Ammon's horn (tissue), 1 donor: ENCODE measurements at regions not wholly inside any gene's neighbourhood (a gene's known extent, or its start where the extent isn't known, plus 50 kb on each side); places are given as distances from the start of the nearest gene placed in this dataset.

Experiments used
- DNase-seq: peaks from one replicate; pipeline ENCODE4 v3.0.0-alpha.2; 2016; ENCODE audit warnings: low spot score

DNA sequence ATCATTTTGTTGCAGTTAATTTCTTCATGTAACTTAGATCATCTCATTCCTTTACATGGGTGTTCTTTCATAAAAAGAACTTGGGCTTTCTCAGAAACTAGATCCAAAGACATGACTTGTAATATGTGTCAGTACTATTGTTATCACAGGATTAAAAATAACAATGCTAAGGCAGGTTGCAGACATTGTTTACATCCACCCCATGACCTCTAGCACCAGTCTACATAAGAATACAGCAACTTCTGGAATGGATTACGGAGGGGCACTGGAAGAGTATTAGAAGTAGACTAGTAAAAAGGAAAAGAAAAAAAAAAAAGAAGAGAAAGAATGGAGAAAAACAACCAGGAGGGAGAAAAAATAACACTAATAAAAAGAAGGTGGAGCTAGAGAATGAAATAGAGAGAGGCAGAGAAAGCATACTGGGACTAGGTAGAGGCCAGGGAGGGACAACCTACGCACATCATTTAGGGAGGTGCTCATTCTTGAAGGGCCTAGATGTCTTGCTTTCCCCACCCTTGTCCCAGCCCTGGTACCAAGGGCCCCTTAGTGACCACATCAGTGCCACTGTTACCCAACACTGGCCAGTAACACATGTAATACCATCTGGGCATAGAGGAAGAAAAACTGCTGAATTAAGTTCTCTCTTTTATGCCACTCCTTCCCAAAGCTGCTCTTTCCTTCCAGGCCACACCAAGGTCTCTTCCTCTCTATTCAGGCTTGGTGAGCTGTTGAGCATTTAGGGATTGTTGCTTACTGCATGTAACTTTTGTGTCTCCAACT, 70.6 kb upstream of the KLF7 start:
- DNase-seq = no peak

DNA sequence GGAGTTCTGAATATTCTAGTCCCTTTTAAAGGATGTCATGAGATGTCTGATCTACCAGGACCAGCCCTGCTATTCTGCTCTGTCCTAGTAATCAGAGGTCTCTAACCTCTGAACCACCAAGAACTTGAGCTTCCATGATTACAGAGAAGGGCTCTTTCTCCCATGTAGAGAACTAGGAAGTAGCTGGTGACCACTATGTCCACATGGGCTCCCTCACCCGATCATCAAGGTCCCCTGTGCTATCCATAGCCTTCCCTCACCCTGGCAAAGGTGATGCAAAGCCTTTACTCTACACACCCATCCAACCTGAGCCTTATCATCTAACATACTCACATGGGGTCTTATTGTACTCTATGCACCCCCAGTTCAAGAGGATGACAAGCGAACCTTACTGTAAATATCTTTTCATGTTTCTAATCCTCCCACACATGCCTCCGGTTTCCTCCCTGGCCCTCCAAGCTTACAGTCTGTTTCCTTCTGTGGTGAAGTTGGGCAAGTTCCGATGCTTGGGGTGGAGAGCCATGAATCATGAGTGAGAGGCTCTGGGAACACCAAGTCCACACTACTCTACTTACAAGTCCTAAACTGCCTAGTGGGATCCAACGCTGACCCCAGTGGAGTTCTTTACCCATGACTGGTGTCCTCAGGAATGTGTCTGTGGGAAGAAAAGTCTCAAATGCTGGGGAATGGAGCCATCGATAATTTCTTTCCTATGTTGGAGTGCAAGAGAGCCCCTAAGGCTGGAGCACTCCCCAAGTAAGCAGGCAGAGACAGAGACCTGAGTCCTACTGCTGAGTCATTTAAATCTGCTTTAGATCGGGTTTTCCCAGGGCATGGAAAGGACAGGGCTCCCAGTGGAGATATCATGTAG, 73.3 kb upstream of the KLF7 start:
- no peak for DNase-seq

DNA sequence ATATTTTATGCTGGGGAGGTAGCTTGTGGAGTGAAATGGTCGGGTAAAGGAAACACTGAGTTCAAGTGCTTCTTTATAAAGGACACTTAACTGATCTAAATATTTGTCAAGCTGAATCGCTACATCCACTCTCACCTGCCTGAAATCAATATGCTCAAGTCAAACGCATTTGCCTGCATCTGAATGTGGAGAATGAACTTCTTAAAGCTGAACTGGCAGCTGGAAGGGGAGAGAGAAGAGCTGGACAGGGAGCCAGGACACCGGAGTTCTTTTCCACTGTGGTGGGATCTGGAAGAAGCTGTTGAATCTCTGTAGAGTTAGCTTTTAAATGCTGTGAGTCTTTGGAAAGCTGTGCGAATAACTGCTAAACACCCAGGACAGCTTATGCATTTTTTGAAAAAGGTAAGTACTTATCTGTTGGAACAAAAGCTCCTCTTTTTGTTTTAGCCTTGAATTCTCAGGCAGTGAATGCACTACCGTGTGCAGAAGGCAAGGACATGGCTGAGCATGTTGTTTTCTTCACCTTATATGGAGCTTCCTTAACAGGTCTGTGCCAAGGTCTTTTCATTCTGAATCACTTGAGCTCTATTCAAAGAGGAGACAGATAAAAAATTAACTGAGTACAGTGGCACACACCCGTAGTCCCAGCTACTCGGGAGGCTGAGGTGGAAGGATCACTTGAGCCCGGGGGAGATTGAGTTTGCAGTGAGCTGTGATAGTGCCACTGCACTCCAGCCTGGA, 74.2 kb upstream of the KLF7 start:
- no peak for DNase-seq

DNA sequence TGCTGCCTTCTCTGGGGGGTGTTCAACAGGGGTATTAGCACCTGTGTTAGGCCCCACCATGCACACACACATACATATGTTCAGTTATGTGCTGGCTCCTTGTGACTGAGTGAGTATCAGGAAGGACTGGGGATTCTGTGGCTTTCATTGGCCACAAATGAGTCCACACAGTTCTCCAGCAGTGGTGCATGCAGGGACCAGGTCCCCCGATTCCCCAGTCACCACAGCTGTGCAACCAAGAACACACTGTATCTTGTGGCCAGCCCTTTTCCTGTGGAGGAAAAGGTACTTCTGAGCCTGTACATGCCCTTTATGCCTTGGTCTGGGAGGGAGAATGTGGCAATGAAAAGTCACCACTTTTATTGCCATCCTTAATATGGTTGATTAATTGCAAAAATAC, 74.9 kb upstream of the KLF7 start:
- no peak for DNase-seq

- DNase-seq = no peak
Measured at GRCh38 chr2:207241198-207241597, 75.5 kb upstream of the KLF7 start.

- no peak for DNase-seq
Measured at GRCh38 chr2:207243601-207244000, 77.9 kb upstream of the KLF7 start.

GRCh38 chr2:207244971-207245925, 79.5 kb upstream of the KLF7 start:
- DNase-seq = no peak

DNA sequence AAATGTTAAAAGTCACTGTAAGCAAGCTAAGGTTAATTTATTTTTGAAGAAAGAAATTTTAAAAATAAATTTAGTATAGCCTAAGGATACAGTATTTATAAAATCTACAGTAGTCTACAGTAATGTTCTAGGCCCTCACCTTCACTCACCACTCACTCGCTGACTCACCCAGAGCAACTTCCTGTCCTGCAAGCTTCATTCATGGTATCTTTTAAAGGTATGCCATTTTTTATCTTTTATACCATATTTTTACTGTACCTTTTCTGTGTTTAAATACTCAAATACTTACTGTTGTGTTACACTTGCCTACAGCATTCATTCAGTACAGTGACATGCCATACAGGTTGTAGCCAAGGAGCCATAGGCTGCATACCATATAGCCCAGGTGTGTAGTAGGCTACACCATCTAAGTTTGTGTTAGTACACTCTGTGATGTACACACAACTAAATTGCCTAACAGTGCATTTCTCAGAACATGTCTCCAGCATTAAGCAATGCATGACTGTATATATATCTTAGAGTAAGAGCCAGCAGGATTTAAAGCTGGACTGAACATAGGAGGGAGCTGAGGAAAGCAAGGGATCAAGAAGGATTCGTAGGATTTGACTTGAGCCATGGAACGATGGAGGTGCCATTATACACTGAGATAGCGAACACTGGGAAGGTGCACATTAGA, 83.1 kb upstream of the KLF7 start:
- DNase-seq = no peak

DNA sequence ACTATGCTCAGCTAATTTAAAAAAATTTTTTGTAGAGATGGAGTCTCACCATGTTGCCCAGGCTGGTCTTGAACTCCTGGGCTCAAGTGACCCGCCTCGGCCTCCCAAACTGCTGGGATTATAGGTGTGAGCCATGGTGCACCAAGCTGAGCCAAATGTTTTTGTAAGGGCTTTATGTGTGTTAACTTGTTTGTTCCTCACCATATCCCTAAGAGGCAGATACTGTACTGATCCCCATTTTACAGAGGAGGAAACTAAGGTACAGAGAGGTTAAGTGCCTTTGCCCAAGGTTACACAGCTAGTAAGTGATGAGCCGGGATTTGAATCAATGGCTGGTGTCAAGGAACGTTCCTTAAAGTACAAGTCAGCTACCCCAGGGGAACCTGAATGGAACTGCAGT, 85.3 kb upstream of the KLF7 start:
- no peak for DNase-seq

- DNase-seq = no peak
Measured at GRCh38 chr2:207251573-207252192, 85.9 kb upstream of the KLF7 start.

DNA sequence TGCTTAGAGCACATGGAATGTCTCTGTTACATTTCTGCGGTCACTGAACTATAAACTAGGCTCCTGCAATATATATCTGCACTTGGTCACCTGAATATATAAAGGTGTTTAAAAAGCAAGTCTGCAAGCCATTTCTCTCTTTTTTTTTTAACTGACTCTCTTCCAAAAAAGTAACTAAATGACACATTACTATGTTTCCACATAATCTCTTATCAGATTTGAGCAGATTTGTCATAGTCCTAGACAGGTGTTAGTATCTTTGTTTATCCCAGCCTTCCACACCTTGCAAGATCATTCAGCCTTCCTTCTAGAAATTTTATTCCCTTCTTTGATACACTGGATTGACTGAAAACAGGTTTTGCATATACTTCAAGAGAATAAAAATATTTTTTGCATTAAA, 86.7 kb upstream of the KLF7 start:
- no peak for DNase-seq

GRCh38 chr2:207252979-207253645, 87.4 kb upstream of the KLF7 start:
- peak; percentile 62 for DNase-seq

DNA sequence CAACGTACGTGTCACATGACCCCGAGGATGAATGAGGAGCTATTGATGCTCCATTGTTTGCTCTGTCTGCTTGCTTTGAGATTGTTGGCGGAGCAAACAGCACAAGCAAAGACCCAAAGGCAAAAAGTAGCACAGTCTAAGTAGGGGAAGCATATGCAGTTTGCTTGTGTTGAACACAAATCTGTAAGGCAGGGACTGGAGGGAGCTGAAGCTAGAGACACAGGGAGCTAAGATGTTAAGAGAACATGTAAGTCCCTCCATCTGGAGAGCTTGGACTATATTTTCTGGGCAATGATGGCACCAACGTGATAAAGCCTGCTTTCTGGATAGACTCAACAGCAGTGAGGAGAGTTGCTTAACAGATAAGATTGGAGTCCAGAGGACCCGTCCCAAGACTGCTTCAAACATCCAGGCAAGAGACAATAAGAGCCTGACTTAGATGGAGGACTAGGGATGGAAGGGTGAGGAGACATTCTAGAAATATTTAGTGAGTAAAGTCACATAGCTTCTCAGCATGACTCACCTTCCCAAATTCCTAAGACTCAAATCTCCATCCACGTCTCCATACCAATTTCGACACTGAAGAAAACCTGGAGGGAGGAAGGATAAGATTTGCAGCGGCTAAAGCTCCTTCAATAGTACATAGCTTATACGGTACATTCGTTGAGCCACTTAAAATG, 88.1 kb upstream of the KLF7 start:
- DNase-seq = no peak

DNA sequence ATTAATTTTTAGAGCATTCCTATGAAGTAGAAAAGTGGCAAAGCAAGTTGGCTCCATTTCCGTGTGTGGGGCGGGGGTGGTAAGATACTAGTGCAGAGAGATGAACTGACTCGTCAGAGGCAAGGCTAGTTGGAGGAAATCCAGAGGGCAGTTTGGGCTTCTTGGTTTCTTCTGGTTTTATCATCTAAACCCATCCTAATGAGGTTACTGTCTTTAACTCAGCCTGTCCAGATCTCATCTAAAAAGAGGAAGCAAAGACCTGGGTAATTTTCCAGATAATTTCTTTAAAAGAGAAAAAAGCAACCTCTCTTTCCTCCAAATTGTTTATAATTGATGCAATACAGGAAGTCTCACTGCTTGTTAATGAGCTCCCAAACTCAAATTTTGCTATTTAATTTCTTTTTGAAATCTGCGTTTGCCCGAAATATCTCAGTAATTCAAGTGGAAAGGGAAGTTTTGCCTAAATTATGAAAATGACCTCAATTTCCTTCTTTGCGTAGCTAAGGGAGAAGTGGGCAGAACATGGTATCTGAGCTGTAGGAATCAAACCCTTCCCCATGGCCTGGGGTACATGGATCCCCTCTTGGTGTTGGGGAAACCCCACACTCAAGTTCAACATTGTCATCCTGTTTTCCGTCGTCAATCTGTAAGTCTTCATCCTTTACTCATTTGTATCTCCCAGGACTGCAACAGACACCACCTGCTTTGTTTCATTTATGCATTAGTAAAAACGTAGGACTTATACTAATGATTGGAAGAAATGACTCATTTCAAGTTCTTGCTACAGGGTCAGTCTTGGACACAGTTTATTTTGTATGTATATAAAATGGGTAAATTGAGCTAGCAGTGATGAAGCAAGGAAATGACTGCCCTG, 89.1 kb upstream of the KLF7 start:
- DNase-seq = no peak

DNA sequence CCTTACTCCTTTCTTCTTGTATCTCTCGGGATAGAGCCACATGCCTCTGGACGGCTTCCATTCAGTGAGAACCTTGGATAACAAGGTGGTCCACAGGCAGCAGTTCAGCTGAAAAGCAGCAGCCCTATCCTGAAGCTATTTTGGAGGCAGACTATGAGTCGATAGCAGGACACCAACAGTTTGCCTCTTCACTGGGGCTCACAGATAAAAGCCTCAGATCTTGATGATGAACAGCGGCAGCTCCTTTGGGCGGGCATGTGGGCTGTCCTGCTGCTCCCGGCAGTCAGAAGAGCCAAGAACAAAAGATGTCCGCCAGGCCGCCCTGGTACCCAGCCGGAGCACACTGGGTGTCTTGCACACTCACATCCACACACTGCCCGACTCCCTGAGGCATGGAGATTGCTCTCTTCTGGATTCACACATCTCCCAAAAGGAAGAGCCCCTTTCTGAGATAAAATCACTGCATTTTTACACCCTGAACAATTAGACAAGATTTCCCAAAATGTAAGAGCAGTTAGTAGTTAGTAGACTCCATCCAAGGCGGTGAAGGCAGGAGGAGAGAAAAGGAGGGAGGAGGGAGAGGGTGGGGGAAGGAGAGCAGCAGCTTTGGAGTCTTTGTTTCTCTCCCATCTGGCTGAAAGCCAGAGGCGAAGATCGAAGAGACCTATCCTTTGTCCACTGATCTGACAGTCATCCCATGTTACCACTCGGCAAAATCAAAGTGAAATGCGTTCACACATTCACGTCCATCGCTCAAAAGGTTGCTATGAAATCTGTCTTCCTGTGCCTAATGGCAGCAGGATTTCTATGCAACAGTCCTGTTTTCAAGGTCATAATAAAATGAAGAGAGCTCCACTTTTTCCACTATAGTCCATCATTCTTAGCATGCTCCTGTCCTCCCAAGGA, 90.1 kb upstream of the KLF7 start:
- peak; percentile 33 for DNase-seq

DNA sequence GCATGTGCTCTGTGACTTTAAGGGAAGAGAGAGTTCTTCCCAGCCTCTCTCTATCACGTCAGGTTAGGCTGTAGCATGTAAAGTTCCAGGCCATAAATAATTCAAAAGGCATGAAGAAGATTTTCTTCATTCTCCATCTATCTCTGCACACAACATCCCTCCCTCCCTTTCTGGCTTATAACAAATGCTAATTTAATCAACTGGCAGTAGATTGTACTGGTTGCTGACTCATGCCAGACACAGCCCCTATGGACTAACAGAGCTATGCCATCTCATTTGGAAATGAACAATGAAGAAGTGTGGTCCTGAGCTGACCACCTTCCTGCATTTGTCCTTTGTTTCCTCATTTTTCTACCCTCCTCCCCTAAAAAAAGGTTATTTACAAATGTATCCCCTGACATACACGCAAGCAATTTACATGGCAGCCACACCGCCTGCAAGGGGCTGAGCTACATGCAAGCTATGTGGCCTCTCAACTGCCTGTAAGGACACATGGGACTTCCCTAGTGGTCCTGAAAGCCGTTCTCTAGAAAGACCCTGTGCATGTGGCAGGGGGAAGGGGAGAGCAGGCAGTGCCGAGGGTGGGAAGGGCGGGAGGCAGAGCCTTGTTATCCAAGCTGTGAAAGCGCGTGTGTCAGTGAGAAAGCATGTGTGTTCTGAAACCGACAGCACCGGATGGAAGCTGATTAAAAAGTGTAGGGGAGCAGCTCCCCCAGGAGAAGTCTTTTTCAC, 90.9 kb upstream of the KLF7 start:
- DNase-seq = no peak
